HG03521 (cell line): ENCODE measurements at regions not wholly inside any gene's neighbourhood (a gene's known extent, or its start where the extent isn't known, plus 50 kb on each side); places are given as distances from the start of the nearest gene placed in this dataset.

Experiments
- ATAC-seq: cut with Tn5 transposase; IDR thresholded peaks from one replicate; pipeline ENCODE4 v1.9.1; 2021; ENCODE audit warnings: mild to moderate bottlenecking, moderate library complexity; ENCODE audit not compliant: unreplicated experiment

DNA sequence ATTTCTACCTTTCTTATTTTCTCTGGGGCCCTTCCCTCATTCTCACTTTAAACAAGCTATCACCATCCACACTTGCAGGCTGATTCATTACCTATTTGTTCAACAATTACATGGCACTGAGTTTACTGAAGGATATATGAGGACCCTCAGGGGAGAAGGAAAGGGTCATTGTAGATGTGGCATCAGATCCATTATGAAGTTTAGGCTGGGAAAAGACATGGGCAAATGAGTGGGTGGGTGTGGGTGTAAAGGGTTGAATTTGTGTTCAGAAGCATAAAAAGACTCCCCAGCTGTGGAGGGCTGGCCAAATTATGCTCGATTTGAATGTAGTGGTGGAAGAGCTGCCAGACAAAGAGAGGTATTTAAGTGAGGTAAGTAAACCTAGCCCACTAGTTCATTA, 55.9 kb upstream of the MTAP start:
- ATAC-seq, result no peak

DNA sequence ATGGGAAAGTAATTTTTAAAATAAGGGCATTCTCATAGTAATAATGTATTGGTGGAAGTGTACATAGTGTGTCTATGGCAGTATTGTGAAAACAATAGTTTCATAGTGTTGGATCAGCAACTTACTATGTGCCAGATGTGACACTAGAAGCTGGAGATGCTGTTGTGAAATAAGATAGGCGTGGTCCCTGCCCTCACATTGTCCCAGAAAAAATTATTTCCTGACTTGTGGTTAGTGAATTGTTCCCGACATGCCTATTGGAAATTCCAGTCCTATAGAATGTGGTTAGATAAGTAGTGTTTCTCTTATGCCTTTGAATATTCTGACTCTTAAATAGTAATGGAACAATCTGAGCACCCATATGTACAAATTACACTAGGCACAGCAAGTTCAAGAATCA, 55.3 kb upstream of the MTAP start:
- no peak for ATAC-seq

DNA sequence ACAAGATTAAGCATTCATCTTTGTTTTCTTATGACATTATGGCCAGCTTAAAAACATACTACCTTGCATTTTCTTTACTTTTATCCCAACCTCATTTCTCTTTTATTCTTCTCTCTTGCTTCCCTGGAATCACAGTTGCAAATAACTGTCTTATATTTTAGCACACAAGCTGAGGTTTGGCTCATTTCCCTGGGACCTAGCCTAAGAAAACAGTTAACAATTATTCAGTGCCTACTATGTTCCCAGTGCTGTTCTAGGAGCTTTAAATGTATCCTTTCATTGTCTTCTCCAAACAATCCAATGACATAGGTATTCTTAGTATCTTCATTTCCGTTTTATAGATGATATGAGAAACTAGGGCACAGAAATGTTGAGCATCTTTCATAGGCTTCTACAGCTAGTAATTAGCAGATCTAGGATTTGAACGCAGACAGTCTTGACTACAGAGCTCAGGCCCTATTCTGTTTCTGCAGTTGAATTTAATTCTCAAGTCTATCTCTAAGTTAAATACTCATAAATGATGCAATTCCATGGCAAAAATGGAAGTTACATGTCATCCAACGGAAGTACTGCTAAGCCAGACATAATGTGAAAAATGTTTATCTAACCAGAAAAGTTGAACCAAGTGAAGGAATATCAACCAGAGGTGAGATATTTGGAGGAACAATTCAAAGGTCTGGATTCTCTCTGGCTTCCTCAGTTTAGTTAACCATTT, 52.3 kb upstream of the MTAP start:
- ATAC-seq, result no peak

DNA sequence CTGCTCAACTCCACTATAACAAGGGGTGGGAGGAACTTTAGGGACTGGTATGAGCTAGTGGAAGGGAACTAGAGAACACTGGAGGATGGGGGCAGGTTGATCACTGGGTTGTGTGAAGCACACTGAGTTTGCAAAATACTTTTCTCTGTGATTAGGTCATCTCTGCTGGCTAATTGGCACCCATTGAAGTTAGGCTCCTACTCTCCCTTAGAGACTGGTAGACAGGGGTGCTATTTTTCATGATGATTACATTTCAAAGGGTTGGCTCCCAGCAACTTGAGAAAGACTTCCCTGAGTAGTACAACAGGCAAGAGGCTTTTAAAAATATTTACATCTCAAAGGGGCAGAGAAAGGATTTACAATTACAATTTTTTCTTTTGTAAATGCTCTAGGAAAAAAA, 50.4 kb upstream of the MTAP start:
- no peak for ATAC-seq
